ENCODE measurements at regions not wholly inside any gene's neighbourhood (a gene's known extent, or its start where the extent isn't known, plus 50 kb on each side); places are given as distances from the start of the nearest gene placed in this dataset.

DNA sequence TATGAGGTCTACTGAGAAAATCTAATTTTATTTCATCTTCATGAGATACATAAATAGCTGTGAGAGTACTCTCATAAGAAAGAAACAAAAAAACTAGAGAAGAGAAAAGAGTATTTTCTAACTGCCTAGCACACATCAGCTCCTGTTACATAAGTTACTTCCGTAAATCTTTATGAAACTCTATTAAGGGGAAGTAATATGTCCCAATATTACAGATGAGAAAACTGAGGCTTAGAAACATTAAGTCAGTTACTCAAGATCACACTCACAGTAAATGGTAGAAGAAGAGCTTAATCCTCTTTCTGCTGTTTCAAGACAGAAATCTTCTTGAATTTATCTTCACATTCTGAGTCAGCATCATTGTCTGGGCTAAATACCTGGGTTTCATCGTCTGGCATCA lies 164.1 kb downstream of the DTHD1 start:
- Histone ChIP-seq H2BK5ac (ENCODE audit: low read length) (no peak overlapping the region), H3K27ac (replicated peaks; ENCODE audit: low read length) (no peak overlapping the region), H3K4me2 (ENCODE audit: insufficient read depth, low read length, poor library complexity, severe bottlenecking) (no peak overlapping the region), H3K4me3 (ENCODE audit: low read length in 2 of 2) (no peak overlapping the region), H2BK12ac (ENCODE audit: low read length) (no peak overlapping the region), H3K4ac (ENCODE audit: low read length) (no peak overlapping the region), H3K79me1 (ENCODE audit: low read depth, low read length) (no peaks in the 10 kb centered on the region), H2BK120ac (ENCODE audit: low read depth, low read length) (no peak overlapping the region), H3K14ac (ENCODE audit: low read length) (no peak overlapping the region), H3K27me3 (ENCODE audit: control insufficient read depth in 3 of 3, insufficient read depth in 3 of 3, low read depth in 1 of 3, low read length in 3 of 3) (no peaks in the 10 kb centered on the region), H2AK5ac (ENCODE audit: low read depth, low read length) (no peak overlapping the region), H3K4me1 (ENCODE audit: control insufficient read depth in 2 of 2, insufficient read depth in 1 of 2, low read depth in 1 of 2, low read length in 2 of 2) (no peaks in the 10 kb centered on the region), H3K18ac (ENCODE audit: low read length) (no peak overlapping the region), H3K9ac (ENCODE audit: low read depth, low read length, poor library complexity) (no peak overlapping the region), H2AFZ (ENCODE audit: low read length) (no peak overlapping the region), H4K8ac (ENCODE audit: low read depth, low read length) (no peak overlapping the region), H2BK15ac (ENCODE audit: low read length) (no peak overlapping the region), H4K91ac (ENCODE audit: low read depth, low read length, poor library complexity) (no peak overlapping the region), H3K23ac (ENCODE audit: low read depth, low read length, poor library complexity) (no peak overlapping the region), H3K9me3 (replicated peaks in 1 of 2; ENCODE audit: control insufficient read depth in 2 of 2, insufficient read depth in 1 of 2, low read depth in 1 of 2, low read length in 2 of 2) (no peaks in the 10 kb centered on the region), H3K36me3 (replicated peaks in 1 of 2; ENCODE audit: control insufficient read depth in 2 of 2, insufficient read depth in 2 of 2, low read length in 2 of 2) (no peaks in the 10 kb centered on the region)
- DNase-seq (ENCODE audit: low spot score): no peak
- WGBS, 2 donors (ENCODE audit: extremely low coverage in 2 of 2, insufficient read length in 2 of 2, insufficient replicate concordance in 1 of 2): no CpG with 5 or more reads among the region's 2 CpGs

DNA sequence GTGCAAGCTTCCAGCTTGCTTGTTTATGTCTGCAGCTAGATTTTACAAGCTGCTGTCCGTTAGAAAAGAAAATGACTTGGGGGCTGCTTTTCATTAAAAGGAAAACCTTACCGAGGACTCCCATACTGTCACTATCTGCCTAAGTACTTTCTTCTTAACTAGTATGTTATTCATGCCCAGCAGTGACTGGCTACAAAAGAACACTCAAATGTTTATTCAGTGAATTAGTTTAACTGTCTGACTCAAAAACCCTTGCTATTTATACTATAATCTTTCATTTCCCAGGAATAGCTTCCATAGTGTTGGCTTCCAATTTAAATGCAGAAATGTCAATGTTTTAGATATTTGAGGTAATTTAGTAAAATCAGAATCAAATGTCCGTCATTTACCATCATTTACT lies 164.9 kb downstream of the DTHD1 start:
- H2AK5ac ChIP-seq (ENCODE audit: low read depth, low read length): no peak overlapping the region
- H2BK15ac ChIP-seq (ENCODE audit: low read length): no peak overlapping the region
- H4K8ac ChIP-seq (ENCODE audit: low read depth, low read length): no peak overlapping the region
- no peak overlapping the region for H3K14ac ChIP-seq (ENCODE audit: low read length)
- H3K18ac ChIP-seq (ENCODE audit: low read length): no peak overlapping the region
- H2AFZ ChIP-seq (ENCODE audit: low read length): no peak overlapping the region
- H3K4me2 ChIP-seq (ENCODE audit: insufficient read depth, low read length, poor library complexity, severe bottlenecking): no peak overlapping the region
- no peaks in the 10 kb centered on the region for H3K36me3 ChIP-seq (replicated peaks in 1 of 2; ENCODE audit: control insufficient read depth in 2 of 2, insufficient read depth in 2 of 2, low read length in 2 of 2)
- no peak overlapping the region for H2BK12ac ChIP-seq (ENCODE audit: low read length)
- no peaks in the 10 kb centered on the region for H3K79me1 ChIP-seq (ENCODE audit: low read depth, low read length)
- H4K91ac ChIP-seq (ENCODE audit: low read depth, low read length, poor library complexity): no peak overlapping the region
- no peak for DNase-seq (ENCODE audit: low spot score)
- no peaks in the 10 kb centered on the region for H3K9me3 ChIP-seq (replicated peaks in 1 of 2; ENCODE audit: control insufficient read depth in 2 of 2, insufficient read depth in 1 of 2, low read depth in 1 of 2, low read length in 2 of 2)
- no peak overlapping the region for H3K4me3 ChIP-seq (ENCODE audit: low read length in 2 of 2)
- no peak overlapping the region for H3K9ac ChIP-seq (ENCODE audit: low read depth, low read length, poor library complexity)
- H3K4me1 ChIP-seq (ENCODE audit: control insufficient read depth in 2 of 2, insufficient read depth in 1 of 2, low read depth in 1 of 2, low read length in 2 of 2): no peaks in the 10 kb centered on the region
- no CpG with 5 or more reads among the region's 3 CpGs for WGBS, 2 donors (ENCODE audit: extremely low coverage in 2 of 2, insufficient read length in 2 of 2, insufficient replicate concordance in 1 of 2)
- no peak overlapping the region for H3K23ac ChIP-seq (ENCODE audit: low read depth, low read length, poor library complexity)
- no peak overlapping the region for H2BK120ac ChIP-seq (ENCODE audit: low read depth, low read length)
- H2BK5ac ChIP-seq (ENCODE audit: low read length): no peak overlapping the region
- H3K4ac ChIP-seq (ENCODE audit: low read length): no peak overlapping the region
- no peak overlapping the region for H3K27ac ChIP-seq (replicated peaks; ENCODE audit: low read length)
- H3K27me3 ChIP-seq (ENCODE audit: control insufficient read depth in 3 of 3, insufficient read depth in 3 of 3, low read depth in 1 of 3, low read length in 3 of 3): no peaks in the 10 kb centered on the region

DNA sequence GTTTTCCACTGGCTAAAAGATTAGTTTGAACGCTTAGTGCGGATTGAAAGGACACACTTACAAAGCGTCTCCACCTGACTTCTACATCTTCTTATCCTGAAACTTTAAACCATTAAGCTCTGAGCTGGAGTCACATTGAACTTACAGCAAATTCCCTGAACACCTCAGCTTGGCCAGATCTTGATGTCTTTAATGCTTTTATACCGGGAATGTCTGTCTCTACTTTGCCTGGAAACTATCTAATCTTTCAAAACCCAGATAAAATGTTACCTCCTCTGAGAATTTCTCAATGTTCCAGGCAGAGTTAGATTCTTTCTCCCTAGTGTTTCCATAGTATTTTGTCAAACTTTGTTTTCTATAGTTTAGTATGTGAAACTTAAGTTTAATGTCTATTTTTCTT lies 179.9 kb downstream of the DTHD1 start:
- H3K4me1 ChIP-seq (ENCODE audit: control insufficient read depth in 2 of 2, insufficient read depth in 1 of 2, low read depth in 1 of 2, low read length in 2 of 2): no peaks in the 10 kb centered on the region
- H3K36me3 ChIP-seq (replicated peaks in 1 of 2; ENCODE audit: control insufficient read depth in 2 of 2, insufficient read depth in 2 of 2, low read length in 2 of 2): no peaks in the 10 kb centered on the region
- DNase-seq (ENCODE audit: low spot score): no peak
- no peak overlapping the region for H4K8ac ChIP-seq (ENCODE audit: low read depth, low read length)
- H2BK15ac ChIP-seq (ENCODE audit: low read length): no peak overlapping the region
- no peaks in the 10 kb centered on the region for H3K9me3 ChIP-seq (replicated peaks in 1 of 2; ENCODE audit: control insufficient read depth in 2 of 2, insufficient read depth in 1 of 2, low read depth in 1 of 2, low read length in 2 of 2)
- no CpG with 5 or more reads among the region's 4 CpGs for WGBS, 2 donors (ENCODE audit: extremely low coverage in 2 of 2, insufficient read length in 2 of 2, insufficient replicate concordance in 1 of 2)
- H3K14ac ChIP-seq (ENCODE audit: low read length): no peak overlapping the region
- no peak overlapping the region for H3K18ac ChIP-seq (ENCODE audit: low read length)
- H3K9ac ChIP-seq (ENCODE audit: low read depth, low read length, poor library complexity): no peak overlapping the region
- no peak overlapping the region for H3K23ac ChIP-seq (ENCODE audit: low read depth, low read length, poor library complexity)
- no peak overlapping the region for H2BK120ac ChIP-seq (ENCODE audit: low read depth, low read length)
- H2BK12ac ChIP-seq (ENCODE audit: low read length): no peak overlapping the region
- H3K4ac ChIP-seq (ENCODE audit: low read length): no peak overlapping the region
- no peak overlapping the region for H2BK5ac ChIP-seq (ENCODE audit: low read length)
- H3K4me3 ChIP-seq (ENCODE audit: low read length in 2 of 2): no peak overlapping the region
- no peak overlapping the region for H2AK5ac ChIP-seq (ENCODE audit: low read depth, low read length)
- no peak overlapping the region for H3K27ac ChIP-seq (replicated peaks; ENCODE audit: low read length)
- no peak overlapping the region for H3K4me2 ChIP-seq (ENCODE audit: insufficient read depth, low read length, poor library complexity, severe bottlenecking)
- no peaks in the 10 kb centered on the region for H3K27me3 ChIP-seq (ENCODE audit: control insufficient read depth in 3 of 3, insufficient read depth in 3 of 3, low read depth in 1 of 3, low read length in 3 of 3)
- H3K79me1 ChIP-seq (ENCODE audit: low read depth, low read length): no peaks in the 10 kb centered on the region
- no peak overlapping the region for H2AFZ ChIP-seq (ENCODE audit: low read length)
- no peak overlapping the region for H4K91ac ChIP-seq (ENCODE audit: low read depth, low read length, poor library complexity)

DNA sequence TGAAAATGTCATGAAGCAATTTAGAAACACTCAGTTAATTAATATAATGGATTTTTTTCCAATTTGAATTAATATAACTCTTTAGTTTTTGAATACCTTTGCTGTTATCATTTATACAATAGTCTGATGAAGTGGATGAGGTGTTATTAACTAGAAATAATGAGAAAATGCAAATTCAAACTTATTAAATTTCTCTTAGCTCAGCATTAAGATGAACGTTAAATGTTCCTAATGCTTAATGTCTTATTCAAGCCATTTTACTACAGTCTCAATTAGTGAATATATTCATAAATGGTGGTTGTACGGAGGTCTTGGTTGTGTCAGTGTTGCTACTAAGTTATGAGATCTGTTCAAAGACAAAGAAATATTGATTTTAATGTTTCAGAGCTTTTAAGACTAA lies 186.3 kb downstream of the DTHD1 start:
- no peak for DNase-seq (ENCODE audit: low spot score)
- H3K36me3 ChIP-seq (replicated peaks in 1 of 2; ENCODE audit: control insufficient read depth in 2 of 2, insufficient read depth in 2 of 2, low read length in 2 of 2): no peaks in the 10 kb centered on the region
- H3K14ac ChIP-seq (ENCODE audit: low read length): no peak overlapping the region
- no peak overlapping the region for H2BK12ac ChIP-seq (ENCODE audit: low read length)
- H2BK5ac ChIP-seq (ENCODE audit: low read length): no peak overlapping the region
- no peak overlapping the region for H4K91ac ChIP-seq (ENCODE audit: low read depth, low read length, poor library complexity)
- H3K4me2 ChIP-seq (ENCODE audit: insufficient read depth, low read length, poor library complexity, severe bottlenecking): no peak overlapping the region
- H4K8ac ChIP-seq (ENCODE audit: low read depth, low read length): no peak overlapping the region
- no peak overlapping the region for H3K4me3 ChIP-seq (ENCODE audit: low read length in 2 of 2)
- H2BK120ac ChIP-seq (ENCODE audit: low read depth, low read length): no peak overlapping the region
- no peaks in the 10 kb centered on the region for H3K9me3 ChIP-seq (replicated peaks in 1 of 2; ENCODE audit: control insufficient read depth in 2 of 2, insufficient read depth in 1 of 2, low read depth in 1 of 2, low read length in 2 of 2)
- no peak overlapping the region for H3K18ac ChIP-seq (ENCODE audit: low read length)
- no peaks in the 10 kb centered on the region for H3K4me1 ChIP-seq (ENCODE audit: control insufficient read depth in 2 of 2, insufficient read depth in 1 of 2, low read depth in 1 of 2, low read length in 2 of 2)
- WGBS, 2 donors (ENCODE audit: extremely low coverage in 2 of 2, insufficient read length in 2 of 2, insufficient replicate concordance in 1 of 2): no CpG with 5 or more reads among the region's 2 CpGs
- H3K27ac ChIP-seq (replicated peaks; ENCODE audit: low read length): no peak overlapping the region
- no peaks in the 10 kb centered on the region for H3K79me1 ChIP-seq (ENCODE audit: low read depth, low read length)
- no peaks in the 10 kb centered on the region for H3K27me3 ChIP-seq (ENCODE audit: control insufficient read depth in 3 of 3, insufficient read depth in 3 of 3, low read depth in 1 of 3, low read length in 3 of 3)
- no peak overlapping the region for H2BK15ac ChIP-seq (ENCODE audit: low read length)
- no peak overlapping the region for H3K23ac ChIP-seq (ENCODE audit: low read depth, low read length, poor library complexity)
- H3K9ac ChIP-seq (ENCODE audit: low read depth, low read length, poor library complexity): no peak overlapping the region
- H2AK5ac ChIP-seq (ENCODE audit: low read depth, low read length): no peak overlapping the region
- no peak overlapping the region for H2AFZ ChIP-seq (ENCODE audit: low read length)
- H3K4ac ChIP-seq (ENCODE audit: low read length): no peak overlapping the region
